ENCODE measurements at regions not wholly inside any gene's neighbourhood (a gene's known extent, or its start where the extent isn't known, plus 50 kb on each side); places are given as distances from the start of the nearest gene placed in this dataset.
"Not testable (repeated sequence)": the region's sequence is repeated elsewhere in the genome, so short reads cannot be mapped to it uniquely, and the experiment has no call there.

- H4K91ac ChIP-seq (ENCODE audit: low read depth, low read length, poor library complexity), result not testable (repeated sequence)
- WGBS, 2 donors (ENCODE audit: extremely low coverage in 2 of 2, insufficient read length in 2 of 2, insufficient replicate concordance in 1 of 2), result no CpG with 5 or more reads among the region's 5 CpGs
These were observed 230.7 kb downstream of the POTEG start for GRCh38 chr14:19203250-19203972.

GRCh38 chr14:19204827-19205226, 229.3 kb downstream of the POTEG start:
- not testable (repeated sequence) for H3K4me1 ChIP-seq (ENCODE audit: control insufficient read depth in 2 of 2, insufficient read depth in 1 of 2, low read depth in 1 of 2, low read length in 2 of 2); H2BK5ac ChIP-seq (ENCODE audit: low read length); H3K4ac ChIP-seq (ENCODE audit: low read length); H3K4me3 ChIP-seq (ENCODE audit: low read length in 2 of 2); H3K4me2 ChIP-seq (ENCODE audit: insufficient read depth, low read length, poor library complexity, severe bottlenecking); H4K91ac ChIP-seq (ENCODE audit: low read depth, low read length, poor library complexity); H3K9me3 ChIP-seq (replicated peaks in 1 of 2; ENCODE audit: control insufficient read depth in 2 of 2, insufficient read depth in 1 of 2, low read depth in 1 of 2, low read length in 2 of 2); H2AFZ ChIP-seq (ENCODE audit: low read length); H3K79me1 ChIP-seq (ENCODE audit: low read depth, low read length); H2BK15ac ChIP-seq (ENCODE audit: low read length); H3K14ac ChIP-seq (ENCODE audit: low read length); H3K36me3 ChIP-seq (replicated peaks in 1 of 2; ENCODE audit: control insufficient read depth in 2 of 2, insufficient read depth in 2 of 2, low read length in 2 of 2); H3K18ac ChIP-seq (ENCODE audit: low read length); H3K27ac ChIP-seq (replicated peaks; ENCODE audit: low read length); H2BK120ac ChIP-seq (ENCODE audit: low read depth, low read length); H3K9ac ChIP-seq (ENCODE audit: low read depth, low read length, poor library complexity); H2BK12ac ChIP-seq (ENCODE audit: low read length); H2AK5ac ChIP-seq (ENCODE audit: low read depth, low read length); H3K27me3 ChIP-seq (ENCODE audit: control insufficient read depth in 3 of 3, insufficient read depth in 3 of 3, low read depth in 1 of 3, low read length in 3 of 3); H4K8ac ChIP-seq (ENCODE audit: low read depth, low read length); H3K23ac ChIP-seq (ENCODE audit: low read depth, low read length, poor library complexity); DNase-seq (ENCODE audit: low spot score)
- no CpG with 5 or more reads among the region's 2 CpGs for WGBS, 2 donors (ENCODE audit: extremely low coverage in 2 of 2, insufficient read length in 2 of 2, insufficient replicate concordance in 1 of 2)

More at GRCh38 chr14:19203250-19203972, 230.7 kb downstream of the POTEG start:
- H2AK5ac ChIP-seq (ENCODE audit: low read depth, low read length); H3K4me3 ChIP-seq (ENCODE audit: low read length in 2 of 2); H2BK12ac ChIP-seq (ENCODE audit: low read length); H3K14ac ChIP-seq (ENCODE audit: low read length); H2BK120ac ChIP-seq (ENCODE audit: low read depth, low read length); H3K4me1 ChIP-seq (ENCODE audit: control insufficient read depth in 2 of 2, insufficient read depth in 1 of 2, low read depth in 1 of 2, low read length in 2 of 2); H3K9ac ChIP-seq (ENCODE audit: low read depth, low read length, poor library complexity); H2BK15ac ChIP-seq (ENCODE audit: low read length); DNase-seq (ENCODE audit: low spot score); H3K23ac ChIP-seq (ENCODE audit: low read depth, low read length, poor library complexity); H2AFZ ChIP-seq (ENCODE audit: low read length); H3K36me3 ChIP-seq (replicated peaks in 1 of 2; ENCODE audit: control insufficient read depth in 2 of 2, insufficient read depth in 2 of 2, low read length in 2 of 2); H2BK5ac ChIP-seq (ENCODE audit: low read length); H3K4ac ChIP-seq (ENCODE audit: low read length); H3K27me3 ChIP-seq (ENCODE audit: control insufficient read depth in 3 of 3, insufficient read depth in 3 of 3, low read depth in 1 of 3, low read length in 3 of 3); H3K79me1 ChIP-seq (ENCODE audit: low read depth, low read length); H3K27ac ChIP-seq (replicated peaks; ENCODE audit: low read length); H3K18ac ChIP-seq (ENCODE audit: low read length); H3K9me3 ChIP-seq (replicated peaks in 1 of 2; ENCODE audit: control insufficient read depth in 2 of 2, insufficient read depth in 1 of 2, low read depth in 1 of 2, low read length in 2 of 2); H4K8ac ChIP-seq (ENCODE audit: low read depth, low read length); H3K4me2 ChIP-seq (ENCODE audit: insufficient read depth, low read length, poor library complexity, severe bottlenecking): not testable (repeated sequence)

GRCh38 chr14:19216480-19216879, 217.7 kb downstream of the POTEG start:
- H3K27me3 ChIP-seq (ENCODE audit: control insufficient read depth in 3 of 3, insufficient read depth in 3 of 3, low read depth in 1 of 3, low read length in 3 of 3); H3K4me1 ChIP-seq (ENCODE audit: control insufficient read depth in 2 of 2, insufficient read depth in 1 of 2, low read depth in 1 of 2, low read length in 2 of 2); H2BK120ac ChIP-seq (ENCODE audit: low read depth, low read length); H3K9me3 ChIP-seq (replicated peaks in 1 of 2; ENCODE audit: control insufficient read depth in 2 of 2, insufficient read depth in 1 of 2, low read depth in 1 of 2, low read length in 2 of 2); H2BK12ac ChIP-seq (ENCODE audit: low read length); H3K27ac ChIP-seq (replicated peaks; ENCODE audit: low read length); H3K23ac ChIP-seq (ENCODE audit: low read depth, low read length, poor library complexity); H3K9ac ChIP-seq (ENCODE audit: low read depth, low read length, poor library complexity); H3K14ac ChIP-seq (ENCODE audit: low read length); H2AK5ac ChIP-seq (ENCODE audit: low read depth, low read length); H2BK15ac ChIP-seq (ENCODE audit: low read length); H2AFZ ChIP-seq (ENCODE audit: low read length); H3K18ac ChIP-seq (ENCODE audit: low read length); H4K8ac ChIP-seq (ENCODE audit: low read depth, low read length); H3K79me1 ChIP-seq (ENCODE audit: low read depth, low read length); DNase-seq (ENCODE audit: low spot score); H3K4me3 ChIP-seq (ENCODE audit: low read length in 2 of 2); H2BK5ac ChIP-seq (ENCODE audit: low read length); H3K4me2 ChIP-seq (ENCODE audit: insufficient read depth, low read length, poor library complexity, severe bottlenecking); H4K91ac ChIP-seq (ENCODE audit: low read depth, low read length, poor library complexity); H3K4ac ChIP-seq (ENCODE audit: low read length); H3K36me3 ChIP-seq (replicated peaks in 1 of 2; ENCODE audit: control insufficient read depth in 2 of 2, insufficient read depth in 2 of 2, low read length in 2 of 2): not testable (repeated sequence)
- no CpG with 5 or more reads among the region's 9 CpGs for WGBS, 2 donors (ENCODE audit: extremely low coverage in 2 of 2, insufficient read length in 2 of 2, insufficient replicate concordance in 1 of 2)

GRCh38 chr14:19219423-19219822, 214.7 kb downstream of the POTEG start:
- H2BK15ac ChIP-seq (ENCODE audit: low read length); H2BK120ac ChIP-seq (ENCODE audit: low read depth, low read length); H3K9ac ChIP-seq (ENCODE audit: low read depth, low read length, poor library complexity); DNase-seq (ENCODE audit: low spot score); H3K79me1 ChIP-seq (ENCODE audit: low read depth, low read length); H3K4ac ChIP-seq (ENCODE audit: low read length); H2BK5ac ChIP-seq (ENCODE audit: low read length); H4K91ac ChIP-seq (ENCODE audit: low read depth, low read length, poor library complexity); H2BK12ac ChIP-seq (ENCODE audit: low read length); H3K4me3 ChIP-seq (ENCODE audit: low read length in 2 of 2); H3K18ac ChIP-seq (ENCODE audit: low read length); H3K27me3 ChIP-seq (ENCODE audit: control insufficient read depth in 3 of 3, insufficient read depth in 3 of 3, low read depth in 1 of 3, low read length in 3 of 3); H4K8ac ChIP-seq (ENCODE audit: low read depth, low read length); H3K4me2 ChIP-seq (ENCODE audit: insufficient read depth, low read length, poor library complexity, severe bottlenecking); H3K27ac ChIP-seq (replicated peaks; ENCODE audit: low read length); H2AK5ac ChIP-seq (ENCODE audit: low read depth, low read length); H2AFZ ChIP-seq (ENCODE audit: low read length); H3K23ac ChIP-seq (ENCODE audit: low read depth, low read length, poor library complexity); H3K36me3 ChIP-seq (replicated peaks in 1 of 2; ENCODE audit: control insufficient read depth in 2 of 2, insufficient read depth in 2 of 2, low read length in 2 of 2); H3K14ac ChIP-seq (ENCODE audit: low read length); H3K9me3 ChIP-seq (replicated peaks in 1 of 2; ENCODE audit: control insufficient read depth in 2 of 2, insufficient read depth in 1 of 2, low read depth in 1 of 2, low read length in 2 of 2); H3K4me1 ChIP-seq (ENCODE audit: control insufficient read depth in 2 of 2, insufficient read depth in 1 of 2, low read depth in 1 of 2, low read length in 2 of 2): not testable (repeated sequence)
- no CpG with 5 or more reads among the region's 3 CpGs for WGBS, 2 donors (ENCODE audit: extremely low coverage in 2 of 2, insufficient read length in 2 of 2, insufficient replicate concordance in 1 of 2)
